ENCODE measurements at regions not wholly inside any gene's neighbourhood (a gene's known extent, or its start where the extent isn't known, plus 50 kb on each side); places are given as distances from the start of the nearest gene placed in this dataset.

- intact Hi-C loops (cut with DNase I): no loop called here
- DNase-seq (ENCODE audit: extremely low spot score in 2 of 2): no peak
- no peak for TF ChIP-seq POLR2AphosphoS5 (IDR thresholded peaks at IDR 0.05; ENCODE audit: insufficient read depth in 1 of 2, low read depth in 1 of 2)
- no peak for TF ChIP-seq CTCF (IDR thresholded peaks at IDR 0.05)
- no peak for TF ChIP-seq POLR2A (IDR thresholded peaks at IDR 0.05)
- Histone ChIP-seq H3K27me3 (no peaks in the 10 kb centered on the region), H3K27ac (no peak overlapping the region), H3K36me3 (no peaks in the 10 kb centered on the region), H3K4me3 (no peak overlapping the region), H3K4me1 (no peaks in the 10 kb centered on the region), H3K9me3 (no peaks in the 10 kb centered on the region)
Observed at GRCh38 chr7:118350260-118350659, 125.8 kb downstream of the ANKRD7 start.

GRCh38 chr7:118352867-118353453 lies 128.5 kb downstream of the ANKRD7 start:
- Histone ChIP-seq H3K4me1 (no peaks in the 10 kb centered on the region), H3K27ac (no peak overlapping the region), H3K4me3 (no peak overlapping the region), H3K27me3 (no peaks in the 10 kb centered on the region), H3K36me3 (no peaks in the 10 kb centered on the region), H3K9me3 (no peaks in the 10 kb centered on the region)
- no peak for DNase-seq (ENCODE audit: extremely low spot score in 2 of 2)
- TF ChIP-seq POLR2A (IDR thresholded peaks at IDR 0.05) (no peak), CTCF (IDR thresholded peaks at IDR 0.05) (peak in 2 of 3 experiments; percentile 4 to 28), POLR2AphosphoS5 (IDR thresholded peaks at IDR 0.05; ENCODE audit: insufficient read depth in 1 of 2, low read depth in 1 of 2) (no peak)
- intact Hi-C loops (cut with DNase I): no loop called here

- DNase-seq (ENCODE audit: extremely low spot score in 2 of 2): no peak
- H3K27me3 ChIP-seq: no peaks in the 10 kb centered on the region
- H3K4me1 ChIP-seq: no peaks in the 10 kb centered on the region
- TF ChIP-seq CTCF (IDR thresholded peaks at IDR 0.05): no peak
- no peak for TF ChIP-seq POLR2AphosphoS5 (IDR thresholded peaks at IDR 0.05; ENCODE audit: insufficient read depth in 1 of 2, low read depth in 1 of 2)
- no peak for TF ChIP-seq POLR2A (IDR thresholded peaks at IDR 0.05)
- H3K36me3 ChIP-seq: no peaks in the 10 kb centered on the region
- no peaks in the 10 kb centered on the region for H3K9me3 ChIP-seq
- no peak overlapping the region for H3K27ac ChIP-seq
- intact Hi-C loops (cut with DNase I): no loop called here
- H3K4me3 ChIP-seq: no peak overlapping the region
Observed at GRCh38 chr7:118366363-118366762, 141.9 kb downstream of the ANKRD7 start.

GRCh38 chr7:118368958-118369357 lies 144.5 kb downstream of the ANKRD7 start:
- Histone ChIP-seq H3K27me3 (no peaks in the 10 kb centered on the region), H3K4me1 (no peaks in the 10 kb centered on the region), H3K27ac (no peak overlapping the region), H3K4me3 (no peak overlapping the region), H3K9me3 (no peaks in the 10 kb centered on the region), H3K36me3 (no peaks in the 10 kb centered on the region)
- DNase-seq (ENCODE audit: extremely low spot score in 2 of 2): no peak
- TF ChIP-seq POLR2AphosphoS5 (IDR thresholded peaks at IDR 0.05; ENCODE audit: insufficient read depth in 1 of 2, low read depth in 1 of 2) (no peak), CTCF (IDR thresholded peaks at IDR 0.05) (no peak), POLR2A (IDR thresholded peaks at IDR 0.05) (no peak)
- intact Hi-C loops (cut with DNase I): no loop called here

GRCh38 chr7:118369987-118370386 lies 145.5 kb downstream of the ANKRD7 start:
- Histone ChIP-seq H3K4me3 (no peak overlapping the region), H3K27me3 (no peaks in the 10 kb centered on the region), H3K4me1 (no peaks in the 10 kb centered on the region), H3K27ac (no peak overlapping the region), H3K9me3 (no peaks in the 10 kb centered on the region), H3K36me3 (no peaks in the 10 kb centered on the region)
- intact Hi-C loops (cut with DNase I): no loop called here
- TF ChIP-seq CTCF (IDR thresholded peaks at IDR 0.05) (no peak), POLR2AphosphoS5 (IDR thresholded peaks at IDR 0.05; ENCODE audit: insufficient read depth in 1 of 2, low read depth in 1 of 2) (no peak), POLR2A (IDR thresholded peaks at IDR 0.05) (no peak)
- no peak for DNase-seq (ENCODE audit: extremely low spot score in 2 of 2)

Data from vagina (tissue), 2 donors.